T-helper 22 cell (primary cell): ENCODE measurements at regions not wholly inside any gene's neighbourhood (a gene's known extent, or its start where the extent isn't known, plus 50 kb on each side); places are given as distances from the start of the nearest gene placed in this dataset.

Source experiments
- DNase-seq: peaks from one replicate; pipeline ENCODE4 v3.0.0-alpha.2; 2020; ENCODE audit warnings: low read depth

GRCh38 chr1:198864695-198865094 lies 225.9 kb downstream of the PTPRC start:
- no peak for DNase-seq

DNA sequence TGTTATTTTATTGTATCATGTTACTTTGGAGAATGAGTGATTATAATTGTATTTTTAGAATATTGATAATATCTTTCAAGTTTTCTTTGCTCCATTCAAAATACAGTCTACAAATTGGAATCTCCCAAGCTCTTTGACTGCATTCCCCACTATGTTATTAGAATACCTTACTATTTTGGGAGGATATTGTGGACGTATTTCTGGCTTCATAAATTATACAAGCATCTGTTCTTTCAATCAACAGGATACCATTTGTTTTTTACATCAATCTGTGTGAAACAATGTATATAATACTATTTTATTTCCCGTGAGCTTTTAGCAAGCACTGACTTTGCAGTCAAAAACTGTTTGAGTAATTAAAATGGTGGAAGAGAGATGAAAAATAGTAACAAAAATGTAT lies 226.5 kb downstream of the PTPRC start:
- DNase-seq: no peak

DNA sequence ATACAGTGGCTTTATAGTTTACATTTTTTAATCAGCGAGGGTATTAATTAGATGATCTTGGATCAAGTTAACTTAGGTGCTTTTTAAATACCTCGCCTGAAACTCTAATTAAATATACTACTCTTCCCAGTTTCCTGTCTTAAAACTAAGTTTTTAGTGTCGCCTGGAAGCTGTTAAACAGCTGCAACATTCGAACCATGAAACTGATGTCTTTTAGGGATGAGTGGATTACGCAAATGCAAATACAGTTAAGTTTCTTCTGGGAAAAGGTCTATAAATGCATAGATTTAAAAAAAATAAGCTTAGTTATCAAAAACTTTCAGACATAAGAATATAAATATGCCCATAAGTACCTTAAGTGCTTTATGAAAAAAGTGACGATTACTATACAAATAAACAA lies 228.3 kb downstream of the PTPRC start:
- no peak for DNase-seq

- DNase-seq: no peak
Measured at GRCh38 chr1:198873696-198874230, 234.9 kb downstream of the PTPRC start.

DNA sequence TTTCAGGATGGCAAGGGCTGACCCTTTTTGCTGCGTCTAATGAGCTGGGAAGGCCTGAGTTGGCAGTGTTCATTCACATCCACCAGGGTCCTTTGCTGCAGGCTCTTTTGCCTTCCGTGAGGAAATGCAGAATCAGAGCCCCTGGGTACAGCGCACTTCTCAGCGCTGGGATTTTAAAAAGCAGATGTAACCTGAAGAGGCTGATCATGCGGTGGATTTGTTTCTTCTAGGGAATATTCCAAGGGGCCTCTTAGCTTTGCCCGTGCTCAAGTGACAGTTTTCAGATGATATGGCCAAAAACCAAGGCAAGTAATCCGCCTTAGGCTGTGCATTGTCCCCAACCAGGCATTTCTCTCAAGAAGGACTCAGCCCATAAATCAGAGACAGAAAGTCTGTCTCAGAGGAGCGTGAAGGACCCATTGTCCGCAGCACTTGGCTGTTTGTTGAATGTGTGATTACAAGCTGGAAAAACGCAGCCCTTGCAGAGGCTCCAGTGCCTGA lies 237.6 kb downstream of the PTPRC start:
- no peak for DNase-seq

- DNase-seq: no peak
Measured at GRCh38 chr1:198878566-198878965, 239.7 kb downstream of the PTPRC start.

DNA sequence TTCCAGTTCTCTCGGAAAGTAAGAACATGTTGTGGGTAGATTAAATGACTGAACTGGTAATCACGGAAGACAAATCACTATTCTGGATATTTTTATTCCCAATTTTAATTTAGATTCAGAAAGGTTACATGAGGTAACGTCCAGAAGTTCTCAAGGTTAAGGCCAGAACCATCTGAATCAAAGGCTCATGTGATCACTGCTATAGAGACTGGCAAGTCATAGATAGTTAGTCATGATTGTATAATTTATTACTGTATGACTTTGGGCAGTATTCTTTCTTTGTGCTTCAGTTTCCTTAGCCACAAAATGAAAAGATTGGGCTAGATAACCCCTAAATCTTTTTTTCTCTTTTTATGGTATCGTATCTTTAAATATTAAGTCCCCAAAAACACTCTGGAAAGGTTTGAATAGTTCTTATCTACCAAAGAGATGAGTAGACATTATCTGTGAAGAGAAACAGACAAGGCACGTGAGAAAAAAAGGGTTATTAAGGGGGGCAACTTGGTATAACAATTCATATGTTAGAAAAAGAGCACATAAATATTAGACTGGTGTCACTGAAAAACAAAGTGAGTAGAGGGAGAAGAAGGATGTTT lies 241.0 kb downstream of the PTPRC start:
- no peak for DNase-seq

DNA sequence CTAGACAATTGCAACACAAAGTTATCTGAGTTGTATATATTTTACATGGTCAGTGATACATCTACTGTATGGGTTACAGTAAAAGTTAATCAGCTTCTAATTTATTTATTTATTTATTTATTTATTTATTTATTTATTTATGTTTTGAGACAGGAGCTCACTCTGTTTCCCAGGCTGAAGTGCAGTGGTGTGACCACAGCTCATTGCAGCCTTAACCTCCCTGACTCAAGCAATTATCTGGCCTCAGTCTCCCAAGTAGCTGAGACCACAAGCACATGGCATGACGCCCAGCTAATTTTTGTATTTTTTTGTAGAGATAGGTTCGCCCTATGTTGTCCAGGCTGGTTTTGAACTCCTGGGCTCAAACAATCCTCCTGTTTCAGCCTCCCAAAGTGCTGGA lies 241.6 kb downstream of the PTPRC start:
- DNase-seq: no peak

DNA sequence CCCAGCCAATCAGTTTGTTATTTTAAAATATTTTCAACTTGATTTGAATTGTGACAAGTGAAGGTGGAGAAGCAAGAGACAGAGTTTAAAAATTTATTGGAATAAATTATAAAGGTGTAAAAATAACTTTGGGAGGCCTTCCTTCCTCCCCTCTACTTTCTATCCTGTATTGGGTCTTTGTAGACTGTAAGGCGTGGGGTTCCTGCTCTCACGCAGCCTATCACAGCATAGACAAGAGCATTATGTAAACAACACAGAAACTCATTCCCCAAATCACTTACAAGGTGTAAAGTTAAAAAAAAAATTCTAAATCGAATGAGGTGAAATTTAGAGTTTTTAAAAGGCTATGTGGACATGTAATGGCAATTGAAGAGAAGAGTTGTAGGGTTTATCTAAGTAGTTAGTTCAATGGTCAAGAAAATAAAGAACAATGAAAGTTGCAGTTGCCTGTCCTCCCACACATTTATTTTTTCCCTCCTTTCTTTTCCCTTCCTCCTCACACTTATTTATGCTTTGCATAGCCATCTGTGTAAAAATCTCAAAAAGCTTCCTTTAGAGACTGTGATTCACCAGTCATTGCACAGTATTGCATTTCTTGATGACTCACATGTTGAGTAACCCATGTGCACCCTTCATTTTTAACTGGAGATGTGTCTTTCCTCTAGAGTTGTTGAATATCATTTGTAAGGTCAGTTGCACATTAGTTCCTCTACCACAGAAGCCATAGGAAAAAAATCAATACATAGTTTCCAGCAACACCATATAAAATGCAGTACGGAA lies 242.2 kb downstream of the PTPRC start:
- no peak for DNase-seq

DNA sequence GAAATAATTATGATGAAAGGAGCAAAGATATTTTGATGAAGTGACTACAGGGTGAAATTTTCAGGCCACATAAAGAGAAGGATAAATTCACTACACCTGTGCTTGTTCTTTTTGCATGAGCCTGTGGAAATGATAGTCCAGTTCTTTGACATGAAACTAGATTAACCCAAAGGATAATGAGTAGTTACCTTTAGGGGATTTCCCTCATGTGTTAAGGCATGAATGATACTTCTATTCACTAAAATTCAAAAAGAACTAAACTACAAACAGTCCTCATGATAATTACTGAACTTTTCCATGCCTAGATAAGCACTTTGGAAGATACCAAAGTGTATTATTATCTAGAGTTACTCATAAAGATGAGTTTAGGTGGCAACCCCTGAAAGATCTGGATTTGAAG lies 244.3 kb downstream of the PTPRC start:
- DNase-seq: no peak

GRCh38 chr1:198887866-198888265 lies 249.0 kb downstream of the PTPRC start:
- no peak for DNase-seq

GRCh38 chr1:198888379-198888943 lies 249.6 kb downstream of the PTPRC start:
- DNase-seq: no peak

- no peak for DNase-seq
Measured at GRCh38 chr1:198889101-198889500, 250.3 kb downstream of the PTPRC start.

- no peak for DNase-seq
Measured at GRCh38 chr1:198889749-198890148, 250.9 kb downstream of the PTPRC start.

GRCh38 chr1:198890214-198890930 lies 251.5 kb downstream of the PTPRC start:
- no peak for DNase-seq

DNA sequence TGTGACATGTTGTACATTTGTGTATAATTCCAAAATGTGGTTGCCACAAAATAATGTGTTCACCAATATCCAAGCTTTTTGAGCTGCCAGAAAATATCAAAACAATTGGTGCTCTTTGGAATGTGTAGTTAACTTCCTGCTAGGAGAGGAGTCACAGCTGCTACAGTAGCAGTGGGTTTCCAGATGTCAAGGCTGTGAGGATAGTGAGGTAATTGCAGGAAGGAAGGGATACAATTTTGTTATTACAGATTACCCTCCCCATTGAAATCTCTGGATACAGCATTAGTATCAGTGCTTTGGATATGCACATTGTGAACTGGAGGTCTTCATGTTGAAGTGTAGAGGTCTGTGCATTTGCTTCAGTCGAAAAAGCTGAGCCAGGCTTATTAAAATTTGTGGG lies 253.2 kb downstream of the PTPRC start:
- DNase-seq: no peak

- no peak for DNase-seq
Measured at GRCh38 chr1:198893141-198893540, 254.3 kb downstream of the PTPRC start.

DNA sequence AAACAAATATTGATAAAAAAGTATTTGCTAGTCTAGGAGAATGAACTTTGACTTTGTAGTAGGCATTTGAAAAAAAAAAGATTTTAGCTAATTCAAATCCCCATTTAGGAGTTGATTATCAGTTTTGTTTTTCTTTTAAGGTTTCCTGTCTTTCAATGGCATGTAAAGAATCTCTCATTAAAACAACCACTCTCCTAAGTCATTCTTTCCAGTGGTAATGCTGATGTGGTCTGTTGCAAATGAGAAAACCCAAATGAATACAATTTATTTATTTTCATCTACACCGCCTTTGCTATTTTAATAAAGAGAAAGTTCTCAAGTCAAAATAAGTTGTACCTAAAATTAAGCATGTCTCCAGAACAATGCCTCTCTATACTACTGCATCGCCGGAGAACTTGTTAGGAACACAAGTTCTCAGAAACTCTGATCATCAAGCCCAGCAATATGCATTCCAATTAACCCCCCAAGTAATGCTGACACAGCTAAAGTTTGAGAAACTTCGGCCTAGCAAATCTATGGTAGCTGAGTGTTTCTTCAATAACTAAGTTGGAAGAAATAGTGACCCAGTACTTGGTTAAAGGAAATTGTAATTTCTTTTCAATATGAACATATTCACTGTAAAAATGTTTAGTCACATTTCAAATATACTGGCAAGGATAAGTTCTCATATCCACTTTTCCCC lies 255.1 kb downstream of the PTPRC start:
- no peak for DNase-seq

- DNase-seq: no peak
Measured at GRCh38 chr1:198901266-198901665, 262.4 kb downstream of the PTPRC start.

DNA sequence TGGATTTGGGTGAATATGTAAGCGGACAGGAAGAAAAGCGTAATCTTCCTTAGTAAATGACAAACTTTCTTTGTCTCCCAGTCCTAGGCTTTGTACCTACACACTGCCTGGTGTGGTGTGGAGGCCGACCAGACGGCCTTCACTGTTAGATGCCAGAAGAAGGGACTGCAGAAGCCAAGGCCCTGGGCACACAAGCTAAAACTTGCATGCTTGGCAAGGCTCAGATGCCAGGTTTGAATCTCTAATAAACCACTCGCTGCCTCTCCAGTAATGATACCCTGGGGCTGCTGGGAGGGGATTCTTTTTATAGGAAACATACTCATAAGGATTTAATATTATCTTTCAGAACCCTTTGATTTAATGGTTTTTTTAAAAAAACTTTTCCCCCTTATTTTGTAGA lies 263.8 kb downstream of the PTPRC start:
- DNase-seq: no peak

DNA sequence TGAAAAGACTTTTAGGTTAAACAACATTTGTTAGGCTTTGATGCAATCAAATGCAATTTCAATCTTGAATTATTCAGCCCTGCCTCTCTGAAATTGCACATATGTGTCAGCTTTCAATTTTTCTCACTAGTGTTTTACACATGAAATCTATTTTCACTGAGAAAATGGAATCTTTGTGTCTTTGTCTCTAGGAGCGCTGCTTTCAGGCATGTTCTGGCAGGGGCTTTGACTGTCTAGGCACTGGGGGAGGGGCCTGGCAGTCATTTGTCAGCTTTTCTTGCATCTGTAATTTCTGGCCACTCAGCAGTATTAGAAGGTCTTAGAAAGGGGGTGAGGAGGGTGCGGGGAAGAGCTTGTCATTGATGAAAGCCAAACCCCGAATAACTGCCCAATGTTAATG lies 264.4 kb downstream of the PTPRC start:
- no peak for DNase-seq

DNA sequence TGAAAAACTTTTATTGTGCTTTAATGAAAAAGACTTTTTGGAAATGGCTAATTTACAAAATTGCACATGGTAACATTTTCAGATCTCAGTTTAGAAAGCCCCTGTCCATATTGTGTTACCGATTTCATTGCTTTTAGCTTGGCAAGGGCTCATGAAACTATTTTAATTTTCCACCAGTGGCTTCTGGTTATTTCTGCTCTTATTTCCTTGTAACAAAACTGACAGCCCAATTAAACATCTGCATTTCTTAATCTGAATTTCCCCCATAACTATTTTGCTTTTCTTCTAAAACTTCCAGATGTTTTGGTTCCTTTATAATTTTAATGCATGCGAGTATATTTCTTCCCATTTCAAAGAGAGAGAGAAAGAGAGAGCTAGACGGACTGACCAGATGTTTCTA lies 264.8 kb downstream of the PTPRC start:
- DNase-seq: no peak
